ENCODE measurements at regions not wholly inside any gene's neighbourhood (a gene's known extent, or its start where the extent isn't known, plus 50 kb on each side); places are given as distances from the start of the nearest gene placed in this dataset.
A peak's percentile ranks its signal among the peaks of the same experiment; 100 is the strongest.

DNA sequence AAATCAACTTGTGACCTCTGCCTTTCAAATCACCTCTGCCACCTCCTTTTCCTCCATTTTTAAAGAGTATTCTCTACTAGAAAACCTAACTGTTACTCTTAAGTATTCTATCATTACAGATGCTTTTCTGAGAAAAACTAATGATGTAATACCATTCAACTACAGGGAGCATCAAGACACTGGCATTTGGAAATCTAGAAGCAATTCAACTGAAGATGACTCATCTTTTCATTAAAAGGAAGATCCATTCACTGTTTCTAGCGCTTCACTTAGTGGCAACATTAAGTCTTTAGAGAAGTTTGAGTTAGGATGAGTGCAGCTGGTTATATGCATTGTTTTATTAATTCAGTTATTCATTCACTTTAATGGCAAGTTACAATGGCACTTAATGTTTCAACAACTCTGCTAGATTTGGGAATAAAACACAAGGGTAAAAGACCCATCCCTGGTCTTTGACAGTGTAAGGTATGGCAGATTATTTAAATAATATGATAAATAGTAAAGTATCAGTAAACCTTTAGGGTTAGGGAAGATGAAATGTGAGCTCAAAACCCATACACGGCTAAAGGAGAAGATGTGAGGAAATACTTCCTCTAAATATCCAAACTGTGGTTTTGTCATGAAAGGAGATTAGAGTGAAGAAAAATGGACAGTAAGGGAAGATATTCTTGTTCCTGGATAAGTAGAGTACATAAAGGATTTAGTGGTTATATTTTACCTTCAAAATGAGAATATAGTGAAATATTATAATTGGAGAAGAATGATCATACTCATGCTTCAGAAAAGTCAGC, 61.7 kb downstream of the KCNJ2 start:
- DNase-seq = no peak

DNA sequence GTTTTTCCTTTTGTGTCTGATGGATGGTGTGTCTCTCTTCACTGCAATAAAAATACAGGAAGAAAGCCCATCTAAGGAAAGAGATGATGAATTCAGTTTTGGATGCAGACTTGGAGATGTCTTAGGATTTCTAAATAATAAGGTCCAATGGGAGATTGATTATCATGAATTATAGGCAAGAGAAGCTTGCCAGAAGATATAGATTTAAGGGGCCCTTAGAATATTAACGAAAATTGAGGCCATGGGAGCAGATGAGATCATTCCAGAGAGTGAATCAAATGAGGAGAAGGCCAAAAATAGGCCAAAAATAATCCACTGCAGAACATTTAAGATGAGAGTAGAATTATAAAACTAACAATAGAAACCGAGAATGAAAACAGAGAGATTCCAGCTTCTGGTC, 63.1 kb downstream of the KCNJ2 start:
- no peak for DNase-seq

DNA sequence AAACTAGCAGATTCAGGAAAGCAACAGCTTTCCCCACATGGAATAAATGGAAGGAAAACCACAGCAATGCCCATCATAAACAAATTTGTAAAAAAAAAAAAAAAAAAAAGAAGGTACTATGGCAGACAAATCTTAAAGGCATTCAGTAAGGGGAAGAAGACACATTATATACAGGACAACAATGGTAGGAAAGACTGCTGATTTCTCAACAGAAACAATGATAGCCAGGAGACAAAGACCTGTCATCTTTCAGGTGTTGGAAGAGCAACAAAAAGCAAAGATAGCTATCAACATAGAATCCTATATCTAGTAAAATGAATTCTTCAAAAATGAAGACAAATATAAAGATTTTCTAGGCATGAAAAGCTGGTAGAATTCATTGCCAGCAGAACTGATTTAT, 65.9 kb downstream of the KCNJ2 start:
- DNase-seq = no peak

DNA sequence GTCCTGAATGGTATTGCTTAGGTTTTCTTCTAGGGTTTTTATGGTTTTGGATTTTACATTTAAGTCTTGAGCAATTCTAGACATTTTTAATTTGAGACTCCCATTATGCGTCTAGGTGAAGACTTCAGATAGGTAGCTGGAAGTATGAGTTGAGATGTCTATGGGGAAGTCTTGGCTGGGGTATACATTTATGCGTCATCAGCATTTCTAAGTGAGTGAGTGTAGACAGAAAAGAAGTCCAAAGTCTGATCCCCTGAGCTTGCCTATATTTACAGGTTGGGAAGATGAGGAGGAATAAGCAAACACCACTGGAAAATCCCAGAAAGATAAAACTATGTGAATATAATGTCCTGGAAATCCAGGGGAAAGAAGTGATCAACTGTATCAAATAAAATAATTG, 68.9 kb downstream of the KCNJ2 start:
- no peak for DNase-seq

DNA sequence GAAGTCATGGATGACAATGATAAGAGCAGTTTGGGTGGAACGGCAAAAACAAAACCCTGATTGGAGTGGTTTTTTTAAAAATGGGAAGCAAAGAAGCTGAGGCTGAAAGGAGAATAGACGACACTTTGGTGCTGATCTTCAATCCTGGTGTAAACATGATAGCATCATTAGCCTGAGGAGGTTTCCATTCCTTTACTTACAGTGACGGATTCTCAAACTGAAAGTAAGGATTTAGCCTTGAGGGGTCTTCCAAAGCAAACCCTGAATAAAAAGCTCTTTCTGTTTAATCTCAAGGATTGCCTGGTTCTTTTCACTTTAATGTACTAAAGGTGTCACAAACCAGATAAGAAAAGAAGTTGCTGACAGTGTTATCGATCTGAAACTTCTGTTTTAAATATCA, 69.3 kb downstream of the KCNJ2 start:
- no peak for DNase-seq

DNA sequence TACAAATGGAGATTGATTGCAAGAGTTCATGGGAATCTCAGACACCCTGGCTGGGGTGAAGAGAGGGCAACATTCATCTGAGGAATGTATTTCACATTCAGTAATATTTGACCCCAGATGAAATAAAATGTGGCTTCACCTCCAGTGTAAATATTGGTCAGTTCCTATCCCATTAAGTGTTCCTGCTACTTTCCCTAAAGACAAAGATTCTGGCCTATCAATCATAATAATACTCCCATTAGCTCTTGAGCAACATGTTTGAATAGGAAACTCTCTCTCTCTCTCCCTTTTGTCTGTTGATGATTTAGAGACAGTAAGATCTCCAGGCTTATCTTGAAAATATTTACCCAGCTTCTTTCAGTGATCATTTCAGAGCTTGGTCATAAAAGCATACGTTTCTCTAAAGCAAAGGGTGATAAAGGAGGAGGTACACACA, 70.1 kb downstream of the KCNJ2 start:
- DNase-seq = peak; percentile 1

DNA sequence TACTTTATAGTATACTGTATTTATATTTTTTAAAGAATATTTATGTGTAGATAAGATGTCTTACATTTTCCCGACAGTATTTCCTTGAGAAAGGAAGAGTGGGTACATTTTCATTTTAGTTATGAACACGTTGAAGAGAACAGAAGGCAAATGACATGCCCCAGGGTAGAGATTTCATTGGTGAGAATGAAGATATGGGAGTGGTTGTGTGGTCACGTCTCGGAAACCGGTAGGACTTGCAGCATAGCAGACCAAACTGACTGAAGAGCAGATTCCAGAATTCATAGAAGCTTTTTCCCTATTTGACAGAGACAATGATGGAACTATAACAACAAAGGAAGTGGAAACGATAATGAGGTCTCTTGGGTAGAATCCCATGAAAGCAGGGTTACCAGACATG, 71.7 kb downstream of the KCNJ2 start:
- no peak for DNase-seq

DNA sequence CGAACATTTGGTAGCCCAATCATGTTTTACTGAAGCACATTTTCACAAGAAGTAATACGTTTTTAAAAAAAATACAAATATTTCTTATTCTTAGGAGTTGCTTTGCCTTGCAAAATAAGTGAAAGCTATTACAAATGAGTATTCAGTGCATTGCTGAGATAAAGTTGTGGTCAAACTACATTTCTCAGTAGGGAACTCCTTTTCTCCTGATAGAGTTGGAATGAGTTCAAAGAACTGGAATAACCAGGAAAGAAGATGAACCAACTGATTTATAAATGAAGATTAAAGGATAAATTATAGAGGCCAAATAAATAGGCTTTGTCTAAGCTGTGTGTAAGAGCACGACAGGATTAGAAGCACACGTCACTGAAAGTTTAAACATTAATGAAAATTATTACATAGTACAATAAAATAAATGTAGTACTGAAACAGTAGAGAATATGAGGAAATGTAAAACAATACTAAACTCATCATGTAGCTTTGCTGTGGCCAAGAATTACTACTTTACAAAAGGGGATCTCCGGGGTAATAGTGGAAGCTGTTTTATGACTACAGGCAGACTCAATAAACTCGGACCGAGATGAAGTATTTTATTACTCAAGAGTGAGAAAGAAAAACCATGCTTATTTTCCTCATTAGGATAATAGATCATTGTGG, 73.6 kb downstream of the KCNJ2 start:
- DNase-seq = no peak

DNA sequence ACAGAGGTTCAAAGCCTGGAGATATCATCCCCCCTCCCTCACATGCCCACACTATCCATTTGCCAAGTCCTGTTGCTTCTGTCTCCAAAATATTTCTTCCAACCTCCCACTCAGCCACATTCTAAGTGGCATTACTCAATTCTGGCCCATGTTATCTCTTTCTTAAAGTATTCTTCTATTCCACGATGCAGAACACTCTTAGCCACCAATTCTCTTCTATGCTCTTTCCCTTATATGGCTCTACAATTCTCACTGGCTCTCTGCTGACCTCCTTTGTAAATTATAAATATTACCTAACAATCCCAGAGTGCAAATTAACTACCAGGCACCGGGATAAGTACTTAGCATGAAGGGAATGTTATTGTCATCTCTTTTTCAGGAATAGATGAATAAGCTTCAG, 82.4 kb downstream of the KCNJ2 start:
- DNase-seq = peak; percentile 0

DNA sequence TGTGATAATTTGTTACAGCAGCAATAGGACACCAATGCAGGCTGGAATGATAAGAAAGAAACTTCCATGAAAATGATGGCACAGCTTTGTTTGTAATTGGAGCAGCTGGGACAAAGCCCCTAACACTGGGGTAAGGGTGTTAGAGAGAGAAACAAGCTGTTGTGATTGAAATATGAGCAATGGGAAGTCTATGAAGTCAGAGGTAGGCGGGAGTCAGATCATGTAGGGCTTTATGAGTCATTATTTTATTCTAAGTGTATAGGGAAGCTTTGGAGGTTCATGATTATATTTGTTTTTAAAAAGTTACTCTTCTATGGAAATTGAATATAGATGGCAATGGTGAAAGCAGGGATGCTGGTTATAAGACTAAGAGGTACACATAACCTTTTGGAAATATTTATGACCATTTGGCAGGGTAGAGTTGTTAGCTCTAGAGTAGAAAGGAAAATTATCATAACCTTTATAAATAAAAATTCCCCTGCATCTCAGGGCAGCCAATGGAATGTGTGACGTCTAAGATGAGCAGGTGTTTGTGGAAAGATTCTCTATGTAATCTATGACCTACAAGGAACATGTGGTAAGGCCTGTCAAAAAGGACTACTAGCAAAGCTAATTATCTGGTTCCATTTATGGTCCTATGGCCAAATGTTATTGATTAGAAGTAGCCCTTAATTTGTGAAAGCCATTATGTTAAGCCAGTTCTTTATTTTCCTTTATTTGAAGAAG, 85.6 kb downstream of the KCNJ2 start:
- no peak for DNase-seq

DNA sequence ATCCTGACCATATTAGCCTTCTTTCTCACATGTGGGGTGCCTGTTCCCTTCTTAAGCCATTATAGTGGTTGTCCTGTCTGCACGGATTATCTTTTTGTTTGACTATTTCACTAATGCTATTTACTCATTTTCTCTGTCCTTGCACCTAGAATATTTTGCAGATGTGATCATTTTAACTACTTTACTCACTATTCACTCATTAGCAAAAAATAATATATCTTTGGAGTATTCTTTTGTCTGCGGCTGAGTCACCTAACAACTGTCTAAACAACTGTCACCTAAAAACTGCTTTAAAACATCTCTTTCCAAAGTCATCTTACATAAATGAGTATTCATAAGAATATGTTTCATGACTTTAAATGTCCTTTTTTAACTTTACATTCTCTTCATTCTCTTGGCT, 87.4 kb downstream of the KCNJ2 start:
- DNase-seq = no peak

DNA sequence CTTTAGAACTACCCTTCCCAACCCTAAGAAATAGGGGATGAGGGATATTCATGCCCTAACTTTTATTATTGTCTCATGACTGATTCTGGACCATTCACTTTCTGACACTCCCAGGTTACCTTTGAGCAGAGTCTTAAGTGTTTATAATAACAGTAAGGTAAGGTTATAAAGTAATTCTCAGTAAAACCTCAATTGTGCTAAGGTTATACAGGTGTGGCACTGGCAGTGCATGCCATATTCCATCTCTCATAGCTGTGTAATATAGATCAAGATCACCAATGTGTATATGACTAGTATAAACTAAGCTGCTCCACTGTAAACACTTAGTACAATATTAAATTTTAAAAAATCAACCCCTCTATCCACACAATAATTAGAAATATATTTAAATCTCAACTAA, 89.1 kb downstream of the KCNJ2 start:
- DNase-seq = no peak

DNA sequence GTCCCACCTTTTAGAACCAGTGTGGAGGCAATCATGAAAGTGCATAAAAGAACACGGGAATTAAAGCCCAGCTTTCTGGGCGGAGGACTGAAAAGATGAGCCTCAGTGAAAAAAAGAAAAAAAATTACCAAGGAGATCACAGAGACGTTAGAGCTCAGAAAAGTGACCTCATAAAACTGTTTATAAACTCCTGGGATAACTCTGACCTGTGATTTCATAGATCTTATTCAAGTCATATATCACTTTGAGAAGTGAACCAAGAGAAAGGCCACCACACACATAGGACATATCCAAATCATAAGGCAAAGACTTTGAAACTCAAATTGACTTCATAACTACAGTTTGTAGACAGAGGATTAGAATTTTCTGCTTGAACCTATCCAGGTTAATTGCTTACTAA, 90.1 kb downstream of the KCNJ2 start:
- DNase-seq = no peak

DNA sequence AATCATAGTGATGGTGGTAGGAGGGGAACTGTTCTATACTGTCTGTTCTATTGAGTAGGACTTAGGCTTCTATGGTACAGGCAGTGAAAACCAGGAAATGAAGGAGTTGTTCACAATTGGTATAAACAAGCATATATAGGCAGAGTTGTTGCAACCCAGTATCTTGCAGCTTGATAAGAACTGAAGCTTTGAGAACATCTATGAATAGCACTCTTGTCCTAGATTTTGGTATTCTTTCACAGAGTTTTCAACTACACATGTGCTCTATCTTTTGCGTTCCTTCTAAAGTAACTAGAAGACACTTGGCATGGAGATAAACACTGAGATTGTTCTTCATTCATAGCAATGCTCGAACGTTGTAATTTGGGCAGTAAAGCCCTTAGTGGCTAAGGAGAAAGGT, 91.8 kb downstream of the KCNJ2 start:
- DNase-seq = no peak

DNA sequence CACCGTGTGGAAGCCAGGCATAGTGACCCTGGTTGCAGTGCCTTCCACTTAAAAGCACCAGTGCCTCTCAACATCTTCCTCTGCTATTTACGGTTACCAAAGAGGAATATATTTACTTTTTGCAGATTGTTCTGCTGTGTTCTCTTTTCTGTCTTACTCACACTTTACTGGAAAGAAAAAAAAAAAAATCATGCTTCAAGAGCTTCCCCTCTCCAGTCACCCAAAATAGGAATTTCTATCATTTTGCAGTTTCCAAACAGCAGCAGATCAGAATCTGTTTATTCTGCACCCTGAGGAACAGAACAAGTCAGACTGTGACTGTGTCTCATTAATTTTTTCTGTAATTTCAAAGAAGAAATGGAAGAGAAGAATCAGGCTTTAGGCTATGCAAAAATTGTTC, 96.1 kb downstream of the KCNJ2 start:
- no peak for DNase-seq

DNA sequence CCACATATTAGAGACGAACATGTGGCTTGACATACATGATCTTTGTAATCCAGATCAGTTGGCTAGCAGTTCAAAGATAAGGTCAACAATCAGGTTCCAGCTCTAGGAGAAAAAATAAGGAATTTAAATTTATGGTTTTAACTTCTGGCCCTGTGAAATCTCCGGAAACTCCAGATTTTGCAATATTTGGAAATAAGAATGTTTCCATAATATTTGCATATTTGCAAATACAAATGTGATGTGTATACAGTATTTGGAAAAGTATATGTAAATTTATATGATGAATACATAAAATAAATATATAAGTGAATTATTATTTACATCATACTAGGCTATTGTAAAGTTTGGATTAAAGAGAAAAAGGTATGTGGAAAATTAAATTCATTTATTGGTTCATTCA, 97.1 kb downstream of the KCNJ2 start:
- no peak for DNase-seq

DNA sequence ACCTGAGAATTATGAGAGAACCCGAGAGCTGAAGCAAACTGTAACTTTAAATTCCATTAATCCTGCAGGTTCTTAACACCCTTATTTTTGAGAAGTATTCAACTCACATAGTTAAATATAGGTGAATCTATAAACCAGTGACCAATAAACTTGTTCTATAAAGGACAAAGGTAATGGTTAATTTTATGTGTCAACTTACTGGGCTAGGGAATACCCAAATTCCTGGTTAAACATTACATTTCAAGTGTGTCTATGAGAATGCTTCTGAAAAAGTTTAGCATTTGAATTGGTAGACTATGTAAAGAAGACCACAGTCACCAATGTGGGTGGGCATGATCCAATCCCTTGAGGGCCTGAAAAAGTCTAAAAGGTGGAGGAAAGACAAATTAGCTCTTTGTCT, 99.1 kb downstream of the KCNJ2 start:
- DNase-seq = no peak

DNA sequence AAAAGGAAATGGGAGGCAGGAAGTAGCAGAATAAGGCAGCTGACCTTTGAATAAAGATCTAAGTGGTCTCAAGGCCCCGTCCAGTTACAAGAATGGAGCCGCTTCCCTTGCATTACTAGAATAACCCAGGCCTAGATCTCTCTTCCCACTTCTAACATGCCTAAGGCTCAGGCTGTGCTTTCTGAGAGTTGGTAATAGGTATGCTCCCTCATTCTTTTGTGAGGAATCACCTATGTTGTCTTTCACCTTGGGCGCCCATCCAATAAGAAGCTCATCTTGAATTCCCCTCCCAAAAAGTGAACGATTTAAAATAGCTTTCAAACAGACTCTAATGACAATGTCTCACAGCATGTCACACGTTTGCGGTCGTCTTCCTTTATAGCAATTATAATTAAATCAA, 101.2 kb downstream of the KCNJ2 start:
- no peak for DNase-seq

DNA sequence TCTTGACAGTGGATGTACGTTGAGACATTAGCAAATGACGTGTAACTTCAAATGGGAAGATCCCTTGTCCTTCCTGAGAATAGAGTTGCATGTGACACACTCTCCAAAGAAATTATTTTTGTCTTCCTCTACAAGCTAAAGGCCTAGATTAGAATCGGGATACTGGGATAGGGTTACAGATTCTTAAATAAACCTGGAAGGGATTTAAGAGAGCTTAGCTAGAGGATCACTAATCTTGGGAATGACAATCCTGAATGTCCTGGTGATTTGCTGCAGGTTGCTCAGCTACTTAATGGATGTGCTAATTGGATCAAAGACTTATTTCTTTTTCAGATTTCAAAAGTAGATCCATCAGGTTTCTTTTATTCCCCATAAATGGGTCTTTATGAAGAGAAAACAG, 101.9 kb downstream of the KCNJ2 start:
- DNase-seq = no peak

DNA sequence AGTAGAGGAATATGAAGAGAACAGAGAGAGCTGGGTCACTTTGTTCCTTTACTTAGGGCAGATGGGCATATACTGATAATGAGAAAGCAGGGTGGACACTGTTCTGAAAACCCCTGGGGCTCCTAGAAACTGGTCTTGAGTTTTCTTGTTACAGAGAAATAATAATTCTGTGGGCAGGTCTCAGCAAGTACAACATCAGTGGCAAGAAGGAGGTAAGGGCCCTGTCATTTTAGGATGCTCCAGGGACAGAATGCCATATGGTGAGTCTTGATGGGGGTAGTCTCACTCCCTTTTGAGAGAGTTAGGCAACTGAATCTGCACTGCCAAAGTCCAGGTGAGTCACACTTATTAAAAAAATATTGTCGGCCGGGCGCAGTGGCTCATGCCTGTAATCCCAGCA, 102.3 kb downstream of the KCNJ2 start:
- no peak for DNase-seq

DNA sequence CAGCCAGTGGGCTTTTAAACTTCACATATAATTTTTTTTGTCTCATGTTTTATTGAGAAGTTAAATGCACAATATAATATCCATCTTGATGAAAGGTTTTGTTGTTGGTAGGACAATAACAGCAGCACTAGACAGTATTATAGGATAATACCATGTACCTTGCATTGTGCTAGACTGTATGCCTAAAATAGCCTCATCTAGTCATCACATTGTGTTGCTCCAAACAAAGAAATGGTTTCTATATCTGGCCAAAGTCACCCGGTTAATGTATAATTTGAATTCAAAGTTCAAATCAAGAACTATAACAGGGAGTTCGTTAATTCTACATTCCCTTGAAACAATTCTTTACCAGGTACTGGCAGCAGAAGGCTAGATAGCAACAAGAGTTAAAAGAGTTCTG, 104.9 kb downstream of the KCNJ2 start:
- DNase-seq = no peak

DNA sequence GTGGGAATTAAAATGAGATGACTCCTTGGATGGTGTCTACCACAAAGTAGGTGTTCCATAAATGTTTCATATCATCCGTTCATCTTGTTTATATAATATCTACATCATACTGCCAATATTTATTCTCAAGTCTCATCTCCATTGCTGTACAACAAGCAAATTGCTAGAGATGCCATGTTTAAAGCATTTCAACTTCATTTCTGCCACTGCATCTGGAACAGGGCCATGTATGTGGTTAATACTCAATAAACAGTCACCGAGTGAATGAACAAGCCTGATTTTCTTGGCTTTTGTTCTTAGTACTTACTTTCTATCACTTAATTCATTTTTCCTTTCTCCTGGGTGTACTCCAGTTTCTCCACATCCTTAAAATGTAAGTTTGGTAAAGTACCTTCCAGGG, 107.6 kb downstream of the KCNJ2 start:
- DNase-seq = no peak

DNA sequence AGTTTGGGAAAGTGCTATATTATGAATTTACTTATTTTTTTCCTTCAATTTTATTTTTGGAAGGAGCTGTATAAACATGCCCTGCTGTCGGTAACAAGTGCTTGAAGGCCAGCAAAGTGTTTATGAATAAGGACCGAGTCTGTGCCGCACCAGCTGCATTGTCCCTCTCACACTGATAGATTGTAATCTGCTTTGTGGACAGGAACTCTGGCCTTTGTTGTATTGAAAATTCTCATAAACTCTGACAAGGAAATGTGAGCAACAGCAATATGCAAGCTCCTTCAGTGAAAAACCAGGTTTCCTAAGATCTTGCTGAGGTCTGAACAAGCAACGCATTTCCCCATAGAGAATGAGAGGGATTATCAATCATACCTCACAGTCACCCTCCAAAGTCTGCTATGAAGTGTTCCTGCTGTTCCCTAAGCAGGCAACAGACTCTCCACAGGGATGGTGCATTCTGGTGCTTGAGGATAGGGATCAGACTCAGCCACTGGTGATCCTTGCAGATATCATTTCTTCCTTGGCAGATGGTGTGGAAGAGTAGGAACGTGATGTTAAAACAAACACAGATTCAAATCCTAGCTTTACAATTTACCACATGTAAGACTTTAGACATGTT, 109.6 kb downstream of the KCNJ2 start:
- no peak for DNase-seq

DNA sequence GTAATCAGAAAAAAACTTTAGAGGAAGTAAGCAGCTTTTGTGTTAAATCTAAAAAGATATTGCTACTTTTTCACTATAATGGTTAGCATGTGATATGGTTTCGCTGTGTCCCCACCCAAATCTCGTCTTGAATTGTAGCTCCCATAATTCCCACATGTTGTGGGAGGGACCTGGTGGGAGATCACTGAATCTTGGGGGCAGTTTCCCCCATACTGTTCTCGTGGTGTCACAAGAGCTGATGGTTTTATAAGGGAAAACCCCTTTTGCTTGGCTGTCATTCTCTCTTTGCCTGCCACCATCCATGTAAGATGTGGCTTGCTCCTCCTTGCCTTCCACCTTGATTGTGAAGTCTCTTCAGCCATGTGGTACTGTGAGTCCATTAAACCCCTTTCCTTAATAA, 117.1 kb downstream of the KCNJ2 start:
- DNase-seq = no peak

Data from NCI-H2029 (cell line).